ENCODE measurements at regions not wholly inside any gene's neighbourhood (a gene's known extent, or its start where the extent isn't known, plus 50 kb on each side); places are given as distances from the start of the nearest gene placed in this dataset.
"Not testable (repeated sequence)": the region's sequence is repeated elsewhere in the genome, so short reads cannot be mapped to it uniquely, and the experiment has no call there.

DNA sequence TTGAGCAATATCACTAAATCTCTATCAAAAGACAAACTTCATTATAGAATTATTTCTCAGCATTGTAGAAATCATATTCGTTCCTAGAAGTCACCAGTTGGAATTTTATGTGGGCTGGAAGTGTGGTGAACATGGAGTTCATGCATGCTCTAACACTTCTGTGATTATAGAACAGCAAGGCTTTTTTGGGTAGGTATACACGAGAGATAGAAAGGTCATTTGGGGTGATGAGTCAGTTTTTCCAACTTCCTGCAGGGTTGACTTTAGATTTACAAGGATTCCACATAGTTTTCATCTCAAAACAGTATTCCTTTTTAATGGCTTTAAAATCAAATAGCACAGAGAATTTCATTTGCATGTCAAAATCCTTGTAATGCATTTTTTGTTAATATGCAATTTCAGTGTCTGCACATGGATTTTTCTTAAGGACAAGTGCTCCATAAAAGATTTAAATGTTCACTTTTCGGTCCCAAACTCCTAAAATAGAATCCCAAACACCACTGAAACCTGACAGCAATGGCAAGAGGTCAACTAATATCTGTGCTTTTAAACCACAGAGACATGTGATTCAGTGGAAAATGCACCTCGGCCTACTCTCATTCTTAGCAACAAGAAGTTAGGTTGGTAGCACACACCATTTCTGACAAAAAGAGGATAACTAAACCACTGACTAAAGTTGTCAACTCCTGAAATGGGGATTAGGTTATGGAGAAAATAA lies 211.0 kb downstream of the MOXD1 start:
- no peak for FAIRE-seq
- H3K36me3 ChIP-seq (ENCODE audit: control insufficient read depth, insufficient read depth, low read length): no peaks in the 10 kb centered on the region
- TF ChIP-seq, protein P1, sequence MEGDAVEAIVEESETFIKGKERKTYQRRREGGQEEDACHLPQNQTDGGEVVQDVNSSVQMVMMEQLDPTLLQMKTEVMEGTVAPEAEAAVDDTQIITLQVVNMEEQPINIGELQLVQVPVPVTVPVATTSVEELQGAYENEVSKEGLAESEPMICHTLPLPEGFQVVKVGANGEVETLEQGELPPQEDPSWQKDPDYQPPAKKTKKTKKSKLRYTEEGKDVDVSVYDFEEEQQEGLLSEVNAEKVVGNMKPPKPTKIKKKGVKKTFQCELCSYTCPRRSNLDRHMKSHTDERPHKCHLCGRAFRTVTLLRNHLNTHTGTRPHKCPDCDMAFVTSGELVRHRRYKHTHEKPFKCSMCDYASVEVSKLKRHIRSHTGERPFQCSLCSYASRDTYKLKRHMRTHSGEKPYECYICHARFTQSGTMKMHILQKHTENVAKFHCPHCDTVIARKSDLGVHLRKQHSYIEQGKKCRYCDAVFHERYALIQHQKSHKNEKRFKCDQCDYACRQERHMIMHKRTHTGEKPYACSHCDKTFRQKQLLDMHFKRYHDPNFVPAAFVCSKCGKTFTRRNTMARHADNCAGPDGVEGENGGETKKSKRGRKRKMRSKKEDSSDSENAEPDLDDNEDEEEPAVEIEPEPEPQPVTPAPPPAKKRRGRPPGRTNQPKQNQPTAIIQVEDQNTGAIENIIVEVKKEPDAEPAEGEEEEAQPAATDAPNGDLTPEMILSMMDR (IDR thresholded peaks at IDR 0.05; ENCODE audit: insufficient read depth, low read length, severe bottlenecking): no peak
- H3K27me3 ChIP-seq (ENCODE audit: control insufficient read depth, insufficient read depth, low read length): no peaks in the 10 kb centered on the region
- DNase-seq (ENCODE audit: low read depth): no peak
- H3K4me3 ChIP-seq (ENCODE audit: low read depth, low read length): no peak overlapping the region

DNA sequence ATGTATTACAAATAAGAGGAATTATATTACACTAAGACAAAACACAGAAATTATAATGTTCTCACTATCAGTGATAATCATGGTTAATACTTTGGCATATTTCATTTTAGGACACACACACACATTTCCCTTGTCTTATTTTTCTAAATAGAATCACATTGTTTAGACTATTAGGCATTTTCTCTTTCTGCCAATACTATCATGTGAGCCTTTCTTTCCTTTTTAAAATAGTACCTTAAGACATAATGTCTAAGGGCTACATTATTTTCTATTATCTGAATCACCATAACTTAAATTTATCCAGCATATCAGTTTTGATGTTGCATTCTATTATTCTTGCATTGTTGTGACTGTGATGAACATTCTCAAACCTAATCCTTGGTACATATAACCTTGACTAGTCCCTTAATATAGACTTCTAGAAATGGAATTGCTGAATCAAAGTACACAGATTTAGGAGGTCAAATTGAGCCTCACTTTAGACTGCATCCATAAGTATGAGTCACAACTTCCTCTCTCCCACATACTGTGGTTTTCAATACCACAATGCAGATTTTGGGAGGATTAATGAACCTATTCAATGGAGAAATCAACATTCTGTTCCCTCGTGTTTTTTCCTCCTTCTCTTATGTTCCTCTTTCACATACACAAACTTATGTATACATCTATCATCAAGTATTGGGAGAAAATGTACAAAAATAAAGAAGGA lies 212.6 kb downstream of the MOXD1 start:
- TF ChIP-seq, protein P1 (IDR thresholded peaks at IDR 0.05; ENCODE audit: insufficient read depth, low read length, severe bottlenecking): no peak
- no peaks in the 10 kb centered on the region for H3K27me3 ChIP-seq (ENCODE audit: control insufficient read depth, insufficient read depth, low read length)
- FAIRE-seq (no peak), DNase-seq (ENCODE audit: low read depth) (peak; percentile 67)
- no peaks in the 10 kb centered on the region for H3K36me3 ChIP-seq (ENCODE audit: control insufficient read depth, insufficient read depth, low read length)
- no peak overlapping the region for H3K4me3 ChIP-seq (ENCODE audit: low read depth, low read length)

DNA sequence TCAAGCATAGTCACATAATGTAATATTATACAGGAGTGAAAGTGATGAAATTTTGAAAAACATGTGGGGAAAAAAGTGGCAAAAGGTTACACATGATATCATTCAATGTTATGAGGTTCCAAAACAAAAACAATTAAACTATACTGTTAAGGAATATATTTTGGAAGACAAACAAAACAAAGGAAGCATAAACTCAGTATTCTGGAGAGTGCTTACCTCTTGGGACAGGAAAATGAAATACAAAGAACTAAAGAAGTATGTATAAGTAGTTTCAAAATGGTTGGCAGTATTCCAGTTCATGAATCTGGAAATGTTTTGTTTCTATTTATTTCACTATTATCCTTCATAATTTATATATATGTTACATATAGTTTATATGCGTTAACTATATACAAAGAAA lies 213.5 kb downstream of the MOXD1 start:
- H3K27me3 ChIP-seq (ENCODE audit: control insufficient read depth, insufficient read depth, low read length): no peaks in the 10 kb centered on the region
- FAIRE-seq (no peak), DNase-seq (ENCODE audit: low read depth) (no peak)
- no peaks in the 10 kb centered on the region for H3K36me3 ChIP-seq (ENCODE audit: control insufficient read depth, insufficient read depth, low read length)
- no peak overlapping the region for H3K4me3 ChIP-seq (ENCODE audit: low read depth, low read length)
- TF ChIP-seq, protein P1 (IDR thresholded peaks at IDR 0.05; ENCODE audit: insufficient read depth, low read length, severe bottlenecking): no peak

DNA sequence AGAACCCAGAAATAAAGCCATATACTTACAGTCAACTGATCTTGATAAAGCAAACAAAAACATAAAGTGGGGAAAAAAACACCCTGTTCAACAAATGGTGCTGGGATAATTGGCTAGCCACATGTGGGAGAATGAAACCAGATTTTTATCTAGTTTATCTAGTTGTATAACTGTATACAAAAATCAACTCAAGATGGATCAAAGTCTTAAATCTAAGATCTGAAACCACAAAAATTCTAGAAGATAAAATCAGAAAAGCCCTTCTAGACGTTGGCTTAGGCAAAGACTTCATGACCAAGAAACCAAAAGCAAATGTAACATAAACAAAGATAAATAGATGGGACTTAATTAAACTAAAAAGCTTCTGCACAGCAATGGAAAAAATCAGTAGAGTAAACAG lies 216.3 kb downstream of the MOXD1 start:
- H3K27me3 ChIP-seq (ENCODE audit: control insufficient read depth, insufficient read depth, low read length); FAIRE-seq; DNase-seq (ENCODE audit: low read depth); H3K36me3 ChIP-seq (ENCODE audit: control insufficient read depth, insufficient read depth, low read length); H3K4me3 ChIP-seq (ENCODE audit: low read depth, low read length): not testable (repeated sequence)

DNA sequence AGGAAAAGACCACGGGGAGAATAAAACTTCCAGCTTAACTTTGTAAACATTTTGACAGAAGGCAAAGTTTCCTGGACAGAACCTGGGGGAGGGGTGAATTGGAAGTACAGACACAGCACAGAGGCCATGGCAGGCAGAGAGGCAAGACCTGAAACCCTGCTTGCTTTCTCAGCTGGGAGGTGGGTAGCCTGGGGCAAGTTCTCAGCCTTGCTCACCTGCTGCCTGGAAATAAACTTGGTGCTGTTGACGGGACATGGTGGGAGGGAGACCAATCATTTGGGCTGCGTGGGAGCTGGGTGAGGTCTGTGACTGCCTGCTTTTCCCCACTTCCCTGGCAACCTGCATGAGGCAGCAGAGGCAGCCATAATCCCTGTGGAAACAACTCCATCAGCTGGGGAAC lies 221.3 kb downstream of the MOXD1 start:
- TF ChIP-seq, protein P1 (IDR thresholded peaks at IDR 0.05; ENCODE audit: insufficient read depth, low read length, severe bottlenecking): no peak
- no peak overlapping the region for H3K4me3 ChIP-seq (ENCODE audit: low read depth, low read length)
- DNase-seq (ENCODE audit: low read depth): no peak
- no peaks in the 10 kb centered on the region for H3K27me3 ChIP-seq (ENCODE audit: control insufficient read depth, insufficient read depth, low read length)
- H3K36me3 ChIP-seq (ENCODE audit: control insufficient read depth, insufficient read depth, low read length): no peaks in the 10 kb centered on the region
- FAIRE-seq: no peak

DNA sequence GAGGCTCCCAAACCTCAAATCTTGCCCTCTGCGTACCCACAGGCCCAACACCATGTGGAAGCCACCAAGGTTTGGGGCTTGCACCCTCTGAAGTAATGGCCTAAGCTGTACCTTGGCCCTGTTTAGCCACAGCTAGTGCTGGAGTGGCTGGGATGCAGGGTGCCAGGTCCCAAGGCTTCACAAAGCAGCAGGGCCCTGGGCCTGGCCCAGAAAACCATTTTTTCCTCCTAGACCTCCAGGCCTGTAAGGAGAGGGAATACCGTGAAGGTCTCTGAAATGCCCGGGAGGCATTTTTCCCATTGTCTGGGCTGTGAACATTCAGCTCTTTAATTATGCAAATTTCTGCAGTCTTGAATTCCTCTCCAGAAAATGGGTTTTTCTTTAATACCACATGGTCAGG lies 223.7 kb upstream of the CCN2 start:
- Histone ChIP-seq H3K27me3 (ENCODE audit: control insufficient read depth, insufficient read depth, low read length) (no peaks in the 10 kb centered on the region), H3K36me3 (ENCODE audit: control insufficient read depth, insufficient read depth, low read length) (no peaks in the 10 kb centered on the region), H3K4me3 (ENCODE audit: low read depth, low read length) (no peak overlapping the region)
- TF ChIP-seq, protein P1 (IDR thresholded peaks at IDR 0.05; ENCODE audit: insufficient read depth, low read length, severe bottlenecking): no peak
- FAIRE-seq: no peak
- no peak for DNase-seq (ENCODE audit: low read depth)

Data from bronchial epithelial cell (primary cell).